GM19455 (cell line): ENCODE measurements at regions not wholly inside any gene's neighbourhood (a gene's known extent, or its start where the extent isn't known, plus 50 kb on each side); places are given as distances from the start of the nearest gene placed in this dataset.

ENCODE experiments used
- ATAC-seq: cut with Tn5 transposase; IDR thresholded peaks from one replicate; pipeline ENCODE4 v1.9.1; 2021; ENCODE audit not compliant: unreplicated experiment

GRCh38 chr11:31910950-31911576 lies 99.9 kb upstream of the PAX6 start:
- no peak for ATAC-seq

GRCh38 chr11:31903225-31904074 lies 92.3 kb upstream of the PAX6 start:
- ATAC-seq, result no peak

GRCh38 chr11:31902706-31903105 lies 91.6 kb upstream of the PAX6 start:
- ATAC-seq, result no peak

- no peak for ATAC-seq
Measured at GRCh38 chr11:31895926-31896325, 84.8 kb upstream of the PAX6 start.

GRCh38 chr11:31887180-31887579 lies 76.1 kb upstream of the PAX6 start:
- no peak for ATAC-seq

GRCh38 chr11:31884080-31884479 lies 73.0 kb upstream of the PAX6 start:
- ATAC-seq, result no peak

- no peak for ATAC-seq
Measured at GRCh38 chr11:31883435-31883834, 72.3 kb upstream of the PAX6 start.

GRCh38 chr11:31882951-31883392 lies 71.8 kb upstream of the PAX6 start:
- no peak for ATAC-seq

- no peak for ATAC-seq
Measured at GRCh38 chr11:31881825-31882224, 70.7 kb upstream of the PAX6 start.

- ATAC-seq, result no peak
Measured at GRCh38 chr11:31879681-31880080, 68.6 kb upstream of the PAX6 start.

- ATAC-seq, result no peak
Measured at GRCh38 chr11:31877863-31878262, 66.7 kb upstream of the PAX6 start.

GRCh38 chr11:31877083-31877482 lies 66.0 kb upstream of the PAX6 start:
- ATAC-seq, result no peak

GRCh38 chr11:31875866-31876560 lies 64.9 kb upstream of the PAX6 start:
- ATAC-seq, result no peak

- ATAC-seq, result no peak
Measured at GRCh38 chr11:31874631-31875191, 63.6 kb upstream of the PAX6 start.

GRCh38 chr11:31873124-31873523 lies 62.0 kb upstream of the PAX6 start:
- ATAC-seq, result no peak

GRCh38 chr11:31872076-31872443 lies 60.9 kb upstream of the PAX6 start:
- no peak for ATAC-seq

- ATAC-seq, result no peak
Measured at GRCh38 chr11:31871310-31872075, 60.4 kb upstream of the PAX6 start.

GRCh38 chr11:31870609-31871309 lies 59.6 kb upstream of the PAX6 start:
- ATAC-seq, result no peak

- ATAC-seq, result no peak
Measured at GRCh38 chr11:31869986-31870385, 58.9 kb upstream of the PAX6 start.

- no peak for ATAC-seq
Measured at GRCh38 chr11:31865606-31866300, 54.6 kb upstream of the PAX6 start.
